ENCODE measurements at regions not wholly inside any gene's neighbourhood (a gene's known extent, or its start where the extent isn't known, plus 50 kb on each side); places are given as distances from the start of the nearest gene placed in this dataset.
"Not testable (repeated sequence)": the region's sequence is repeated elsewhere in the genome, so short reads cannot be mapped to it uniquely, and the experiment has no call there.

- DNase-seq (ENCODE audit: low spot score in 2 of 2) = no peak
- intact Hi-C loops (cut with DNase I) = no loop called here
- Histone ChIP-seq H3K27ac (no peak overlapping the region), H3K9me3 (no peaks in the 10 kb centered on the region), H3K36me3 (no peaks in the 10 kb centered on the region), H3K4me1 (no peaks in the 10 kb centered on the region), H3K4me3 (no peak overlapping the region), H3K27me3 (no peaks in the 10 kb centered on the region)
- no peak for TF ChIP-seq CTCF (IDR thresholded peaks at IDR 0.05)
Measured at GRCh38 chr4:45423896-45424295, 697.5 kb upstream of the GNPDA2 start.

- DNase-seq (ENCODE audit: low spot score in 2 of 2); H3K27me3 ChIP-seq; H3K4me3 ChIP-seq; intact Hi-C loops (cut with DNase I); H3K27ac ChIP-seq; H3K9me3 ChIP-seq; H3K36me3 ChIP-seq; H3K4me1 ChIP-seq: not testable (repeated sequence)
Measured at GRCh38 chr4:45420091-45420674, 693.8 kb upstream of the GNPDA2 start.

- no peaks in the 10 kb centered on the region for H3K4me1 ChIP-seq
- H3K27ac ChIP-seq = no peak overlapping the region
- no peaks in the 10 kb centered on the region for H3K27me3 ChIP-seq
- no peaks in the 10 kb centered on the region for H3K36me3 ChIP-seq
- intact Hi-C loops (cut with DNase I) = no loop called here
- no peak overlapping the region for H3K4me3 ChIP-seq
- DNase-seq (ENCODE audit: low spot score in 2 of 2) = no peak
- no peaks in the 10 kb centered on the region for H3K9me3 ChIP-seq
- no peak for TF ChIP-seq CTCF (IDR thresholded peaks at IDR 0.05)
Measured at GRCh38 chr4:45410701-45411210, 684.4 kb upstream of the GNPDA2 start.

GRCh38 chr4:45409536-45409935 is 683.2 kb upstream of the GNPDA2 start:
- Histone ChIP-seq H3K9me3 (no peaks in the 10 kb centered on the region), H3K4me1 (no peaks in the 10 kb centered on the region), H3K4me3 (no peak overlapping the region), H3K27ac (no peak overlapping the region), H3K36me3 (no peaks in the 10 kb centered on the region), H3K27me3 (no peaks in the 10 kb centered on the region)
- TF ChIP-seq CTCF (IDR thresholded peaks at IDR 0.05) = no peak
- intact Hi-C loops (cut with DNase I) = no loop called here
- DNase-seq (ENCODE audit: low spot score in 2 of 2) = no peak

GRCh38 chr4:45408996-45409395 is 682.6 kb upstream of the GNPDA2 start:
- H3K36me3 ChIP-seq = no peaks in the 10 kb centered on the region
- H3K4me3 ChIP-seq = no peak overlapping the region
- no peaks in the 10 kb centered on the region for H3K4me1 ChIP-seq
- H3K27ac ChIP-seq = no peak overlapping the region
- H3K9me3 ChIP-seq = no peaks in the 10 kb centered on the region
- no peak for DNase-seq (ENCODE audit: low spot score in 2 of 2)
- H3K27me3 ChIP-seq = no peaks in the 10 kb centered on the region
- TF ChIP-seq CTCF (IDR thresholded peaks at IDR 0.05) = no peak
- intact Hi-C loops (cut with DNase I) = no loop called here

- Histone ChIP-seq H3K36me3 (no peaks in the 10 kb centered on the region), H3K9me3 (no peaks in the 10 kb centered on the region), H3K4me3 (no peak overlapping the region), H3K4me1 (no peaks in the 10 kb centered on the region), H3K27ac (no peak overlapping the region), H3K27me3 (no peaks in the 10 kb centered on the region)
- no peak for DNase-seq (ENCODE audit: low spot score in 2 of 2)
- TF ChIP-seq CTCF (IDR thresholded peaks at IDR 0.05) = no peak
- intact Hi-C loops (cut with DNase I) = no loop called here
Measured at GRCh38 chr4:45399116-45399515, 672.8 kb upstream of the GNPDA2 start.

Measured in ascending aorta (tissue), 2 donors.